ENCODE measurements at regions not wholly inside any gene's neighbourhood (a gene's known extent, or its start where the extent isn't known, plus 50 kb on each side); places are given as distances from the start of the nearest gene placed in this dataset.
"Not testable (repeated sequence)": the region's sequence is repeated elsewhere in the genome, so short reads cannot be mapped to it uniquely, and the experiment has no call there.

DNA sequence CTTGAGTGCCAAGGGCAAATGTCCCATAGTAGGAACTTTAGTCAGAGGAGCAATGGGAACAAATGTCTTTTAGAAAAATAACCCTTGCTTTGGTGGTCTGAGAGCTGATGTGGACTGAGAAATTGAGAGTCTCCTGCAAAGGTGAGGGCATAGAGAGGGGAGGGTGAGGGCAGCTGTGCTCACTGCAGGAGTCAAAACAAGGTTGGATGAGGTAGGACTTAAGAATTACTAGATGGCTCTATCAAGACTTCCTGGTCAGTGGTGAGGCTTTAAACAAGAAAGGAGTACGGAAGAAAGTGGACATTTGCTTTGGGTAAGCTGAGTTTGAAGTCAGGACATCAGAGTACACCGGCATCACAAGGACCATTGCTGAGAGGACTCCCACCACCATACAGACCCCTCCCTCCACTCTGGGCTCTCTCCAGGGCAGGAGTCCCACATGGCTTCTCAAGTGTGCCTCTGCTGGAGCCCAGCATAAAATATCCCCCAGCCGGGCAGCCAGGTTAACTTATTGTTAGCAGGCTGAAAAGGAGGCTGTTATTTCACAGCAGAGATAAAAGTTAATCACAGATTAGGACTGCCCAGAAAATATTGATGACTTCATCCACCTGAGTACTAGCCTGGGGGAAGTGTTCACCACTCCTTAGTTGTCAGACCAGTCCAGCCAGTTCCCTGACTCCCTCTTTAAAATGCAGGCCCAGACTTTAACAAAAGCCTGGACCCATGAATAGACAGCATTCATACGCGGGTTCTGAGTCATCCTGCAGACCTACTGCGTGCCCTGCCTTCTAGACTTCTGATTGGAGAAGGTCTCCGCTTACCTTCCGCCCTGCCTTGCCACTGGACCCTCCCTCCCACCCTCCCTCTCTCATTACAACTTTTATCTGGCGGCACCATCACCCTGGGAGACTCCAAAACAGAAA lies 167.2 kb downstream of the BCL2L11 start:
- not testable (repeated sequence) for DNase-seq (ENCODE audit: low spot score)

DNA sequence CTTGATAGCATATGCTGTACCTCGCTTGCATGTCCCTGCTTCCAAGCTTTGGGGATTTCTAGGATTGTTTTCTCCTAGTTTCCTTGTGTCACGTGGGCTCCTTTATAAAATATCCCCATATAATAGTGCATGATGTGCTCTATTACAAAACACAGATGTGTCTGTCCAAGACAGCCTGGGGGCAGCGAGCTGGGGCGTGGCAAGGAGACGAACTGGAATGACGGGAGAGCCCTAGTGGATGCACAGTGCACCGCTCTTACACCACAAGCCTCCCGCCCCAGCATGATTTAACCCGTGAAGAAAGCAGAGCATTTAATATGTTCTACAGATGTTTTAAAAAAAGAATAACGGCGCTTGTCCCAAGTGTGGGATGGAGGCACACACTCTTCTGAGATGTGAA lies 169.7 kb downstream of the BCL2L11 start:
- DNase-seq (ENCODE audit: low spot score), result not testable (repeated sequence)

DNA sequence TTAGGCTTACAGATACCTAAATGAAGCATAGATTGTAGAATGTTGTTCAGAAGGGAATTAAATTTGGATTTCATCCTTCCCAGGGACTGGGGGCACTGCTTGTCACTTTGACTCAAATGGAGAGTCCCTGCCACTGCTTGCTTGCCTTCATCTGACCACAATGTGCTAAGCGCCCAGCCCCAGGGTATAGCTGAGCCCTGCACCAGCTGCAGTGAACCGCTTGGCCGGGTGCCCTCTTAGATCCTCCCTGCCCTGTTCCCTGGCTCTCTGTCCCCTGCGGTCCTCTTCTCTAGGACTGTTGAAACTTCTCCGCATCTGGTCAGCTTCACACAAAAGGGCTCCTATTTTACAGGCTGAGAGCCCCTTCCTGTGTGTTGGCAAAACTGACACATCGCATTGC lies 170.9 kb downstream of the BCL2L11 start:
- not testable (repeated sequence) for DNase-seq (ENCODE audit: low spot score)

DNA sequence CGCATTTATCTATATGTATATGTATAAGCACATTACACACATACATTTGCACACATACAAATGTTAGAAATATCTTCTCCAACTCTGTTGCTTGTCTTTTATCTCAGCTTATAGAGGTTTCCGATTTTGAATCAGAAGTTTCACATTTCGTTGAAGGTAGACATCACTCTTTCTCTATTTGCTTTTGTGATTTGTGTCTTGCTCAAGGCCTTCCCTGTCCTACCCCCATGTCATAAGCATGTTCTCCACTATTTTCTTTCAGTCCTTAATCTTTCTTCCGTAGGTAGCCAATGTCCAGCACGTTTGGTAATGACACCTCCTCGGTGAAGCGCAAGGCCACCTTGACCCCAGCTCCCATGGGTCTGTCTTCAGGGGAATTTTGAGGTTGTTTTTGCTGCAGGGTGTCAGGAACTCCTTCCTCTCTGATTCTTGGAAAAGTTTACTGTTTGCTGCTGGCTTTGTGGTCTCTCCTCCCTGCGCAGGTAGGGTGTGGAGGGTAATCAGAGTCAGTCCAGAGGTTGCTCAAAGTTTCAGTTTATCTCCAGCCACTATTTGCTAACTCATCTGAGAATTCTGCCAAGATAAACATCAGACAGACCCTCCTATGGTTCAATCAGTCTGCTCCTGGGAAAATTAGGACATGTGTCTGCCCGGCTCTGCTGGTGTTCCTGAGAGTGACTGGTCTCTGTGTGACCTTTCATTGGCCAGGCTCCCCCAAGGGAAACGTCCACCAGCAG lies 171.7 kb downstream of the BCL2L11 start:
- DNase-seq (ENCODE audit: low spot score), result not testable (repeated sequence)

DNA sequence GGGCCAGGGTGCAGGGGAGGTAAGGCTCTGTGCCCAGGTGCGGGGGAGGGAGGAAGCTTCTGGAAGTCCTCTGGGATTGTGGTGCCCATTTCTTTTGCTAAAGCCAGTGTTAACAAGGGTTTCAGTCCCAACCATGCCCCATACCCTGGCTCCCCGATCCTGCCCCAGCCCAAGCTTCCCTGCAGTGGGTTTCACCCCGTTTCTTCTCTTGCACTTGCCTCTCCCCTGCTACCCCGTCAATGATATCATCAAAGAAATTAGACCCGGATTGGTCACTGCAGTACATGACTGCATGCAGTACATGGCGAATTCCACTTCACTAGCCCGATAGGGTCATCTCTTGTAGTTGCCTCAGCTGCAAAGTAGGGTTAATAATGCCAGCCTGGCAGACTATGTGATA lies 174.0 kb downstream of the BCL2L11 start:
- DNase-seq (ENCODE audit: low spot score), result not testable (repeated sequence)

DNA sequence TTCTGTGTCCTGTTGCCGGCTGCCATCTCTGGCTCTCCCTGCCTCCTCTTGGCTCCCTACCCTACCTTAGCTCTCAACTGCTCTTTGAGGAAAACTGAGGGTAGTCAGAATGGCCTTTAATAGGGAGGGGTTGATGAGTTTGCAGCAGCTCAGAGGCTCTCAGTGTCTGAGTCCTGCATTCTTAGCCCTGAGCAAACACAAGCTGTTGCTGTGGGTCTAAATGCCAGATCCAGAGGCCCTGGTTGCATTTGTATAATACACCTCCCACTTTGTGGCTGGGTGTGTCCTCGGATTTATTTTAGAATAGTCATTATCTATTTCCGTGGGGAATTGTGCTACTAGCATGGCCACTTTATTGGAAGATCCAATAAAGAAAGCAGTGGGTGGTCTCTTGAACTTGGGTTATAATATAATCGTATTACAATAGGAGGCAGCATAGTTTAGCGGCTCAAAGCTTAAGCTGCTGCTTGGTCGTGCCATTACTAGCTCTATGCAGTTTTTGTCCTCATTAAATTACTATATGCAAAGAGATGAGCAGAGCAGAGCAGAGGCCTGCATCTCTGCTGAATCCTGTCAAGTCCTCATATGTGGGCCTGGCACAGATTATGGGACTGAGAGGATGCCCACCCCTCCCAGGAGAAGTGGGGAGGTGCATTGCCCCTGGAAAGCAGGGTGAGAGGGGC lies 175.5 kb downstream of the BCL2L11 start:
- DNase-seq (ENCODE audit: low spot score), result not testable (repeated sequence)

DNA sequence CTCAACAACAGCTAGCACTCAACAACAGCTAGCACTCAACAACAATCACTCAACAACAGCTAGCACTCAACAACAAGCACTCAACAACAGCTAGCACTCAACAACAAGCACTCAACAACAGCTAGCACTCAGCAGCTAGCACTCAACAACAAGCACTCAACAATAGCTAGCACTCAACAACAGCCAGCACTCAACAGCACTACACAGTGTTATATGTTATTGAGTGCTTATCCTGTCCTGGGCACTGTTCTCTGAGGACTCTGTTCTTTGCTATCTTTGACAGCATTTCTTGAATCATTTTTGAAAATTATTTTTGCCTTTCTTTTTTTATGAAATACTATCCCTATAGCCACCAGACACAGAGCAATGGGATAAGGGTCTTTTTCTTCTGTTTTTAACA lies 176.4 kb downstream of the BCL2L11 start:
- DNase-seq (ENCODE audit: low spot score), result not testable (repeated sequence)

DNA sequence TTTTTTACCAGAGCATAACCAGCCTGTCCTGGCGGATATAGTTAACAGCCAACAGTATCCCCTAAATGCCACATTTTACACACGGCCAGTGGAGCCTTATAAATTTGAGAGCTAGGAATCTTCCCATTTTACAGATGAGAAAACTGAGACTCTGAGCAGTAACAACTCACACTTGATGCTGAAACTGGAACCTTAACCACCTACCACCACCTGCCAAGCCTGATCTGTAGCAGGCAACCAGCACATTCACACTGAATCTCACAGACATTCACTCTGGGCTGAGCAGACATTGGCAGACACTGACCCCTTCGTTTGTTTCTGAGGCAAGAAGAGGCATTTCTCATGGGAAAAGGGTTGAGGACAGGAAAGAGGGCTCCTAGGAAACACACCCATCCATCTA lies 178.2 kb downstream of the BCL2L11 start:
- not testable (repeated sequence) for DNase-seq (ENCODE audit: low spot score)

DNA sequence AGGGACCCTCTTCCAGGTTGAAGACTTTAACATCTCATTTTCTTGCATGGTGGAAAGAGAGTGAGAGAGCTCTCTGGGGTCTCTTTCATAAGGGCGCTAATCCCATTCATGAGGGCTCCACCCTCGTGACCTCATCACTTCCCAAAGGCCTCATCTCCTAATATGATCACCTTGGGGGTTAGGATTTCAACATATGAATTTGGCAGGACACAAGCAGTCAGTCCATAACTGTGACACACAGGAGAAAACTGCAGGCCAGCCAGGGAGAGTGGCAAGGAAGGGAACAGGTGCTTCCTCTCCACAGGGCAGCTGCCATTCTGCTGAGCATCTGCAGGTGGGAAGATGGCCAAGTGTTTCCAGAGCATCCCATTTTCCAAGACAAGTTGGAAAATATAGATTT lies 178.9 kb downstream of the BCL2L11 start:
- DNase-seq (ENCODE audit: low spot score), result not testable (repeated sequence)

DNA sequence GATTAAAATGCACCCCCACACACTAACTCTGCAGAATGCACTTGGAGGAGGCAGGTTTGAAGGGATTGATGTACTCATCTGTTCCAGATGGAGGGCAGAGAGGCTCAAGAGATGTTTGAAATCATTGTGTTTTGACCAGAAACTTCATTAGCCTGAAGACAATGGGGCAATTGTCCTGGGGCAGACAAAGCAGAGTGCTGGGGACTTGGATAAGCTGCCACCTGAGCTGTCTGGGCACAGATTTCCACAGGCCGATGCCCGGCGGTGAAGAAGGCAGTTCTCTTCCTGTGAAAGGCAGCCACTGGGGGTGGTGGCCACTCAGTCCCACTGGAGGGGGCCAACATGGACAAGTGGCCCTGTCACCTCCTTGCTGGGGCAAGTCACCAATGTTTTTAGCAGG lies 181.0 kb downstream of the BCL2L11 start:
- DNase-seq (ENCODE audit: low spot score), result not testable (repeated sequence)

DNA sequence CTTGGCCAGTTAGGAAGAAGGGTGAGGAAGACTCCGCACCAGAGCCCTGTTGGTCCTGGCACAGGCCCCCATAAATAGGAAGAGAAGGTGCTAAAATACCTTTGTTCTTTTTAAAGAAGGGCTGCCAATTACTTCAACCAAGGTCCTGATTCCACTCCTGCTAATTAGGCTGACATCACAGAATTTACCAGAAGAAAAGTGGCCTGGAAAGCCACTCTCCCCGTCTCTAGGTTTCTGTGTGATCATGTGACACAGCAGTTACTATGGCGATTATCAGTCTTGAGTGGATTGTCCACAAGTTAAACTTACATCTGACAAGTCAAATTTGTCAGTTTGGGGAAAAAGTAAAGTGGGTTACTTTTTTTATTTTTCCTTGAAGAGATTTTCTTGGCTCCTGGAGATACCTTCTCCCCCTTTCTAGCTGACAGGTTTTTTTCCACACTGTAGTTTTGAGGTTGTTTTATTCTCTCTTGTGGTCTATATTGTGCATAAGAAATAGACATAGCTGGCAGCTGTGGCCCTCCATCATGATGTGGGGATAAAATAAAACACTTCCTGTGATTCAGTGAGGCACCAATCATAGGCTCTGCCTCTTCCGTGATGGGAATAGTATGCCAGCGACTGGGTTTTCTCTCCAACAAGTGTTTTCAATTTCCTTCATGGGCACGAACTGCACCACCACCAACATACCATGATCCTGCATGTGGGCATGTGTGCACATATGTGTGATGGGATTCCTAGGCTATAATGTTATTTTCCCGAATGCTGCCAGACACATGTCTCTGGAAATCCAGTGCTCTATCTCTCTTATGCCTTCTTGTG lies 181.9 kb downstream of the BCL2L11 start:
- not testable (repeated sequence) for DNase-seq (ENCODE audit: low spot score)

DNA sequence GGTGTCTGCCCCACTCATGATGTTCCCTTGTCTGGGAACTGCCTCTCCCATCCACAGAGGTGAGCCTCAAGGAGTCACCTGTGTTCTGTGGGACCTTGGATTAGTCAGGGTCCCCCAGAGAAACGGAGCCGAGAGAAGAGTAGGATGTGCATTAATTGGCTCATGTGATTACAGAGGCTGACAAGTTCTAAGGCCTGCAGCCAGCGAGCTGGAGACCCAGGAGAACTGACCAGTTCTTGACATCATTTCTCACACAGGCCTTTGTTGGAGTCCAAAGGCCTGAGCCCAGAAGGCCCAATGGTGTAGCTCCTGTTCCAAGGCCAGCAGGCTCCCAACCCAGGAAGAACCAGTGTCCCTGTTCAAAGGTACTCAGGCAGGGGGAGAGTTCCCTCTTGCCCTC lies 186.6 kb downstream of the BCL2L11 start:
- DNase-seq (ENCODE audit: low spot score), result not testable (repeated sequence)

DNA sequence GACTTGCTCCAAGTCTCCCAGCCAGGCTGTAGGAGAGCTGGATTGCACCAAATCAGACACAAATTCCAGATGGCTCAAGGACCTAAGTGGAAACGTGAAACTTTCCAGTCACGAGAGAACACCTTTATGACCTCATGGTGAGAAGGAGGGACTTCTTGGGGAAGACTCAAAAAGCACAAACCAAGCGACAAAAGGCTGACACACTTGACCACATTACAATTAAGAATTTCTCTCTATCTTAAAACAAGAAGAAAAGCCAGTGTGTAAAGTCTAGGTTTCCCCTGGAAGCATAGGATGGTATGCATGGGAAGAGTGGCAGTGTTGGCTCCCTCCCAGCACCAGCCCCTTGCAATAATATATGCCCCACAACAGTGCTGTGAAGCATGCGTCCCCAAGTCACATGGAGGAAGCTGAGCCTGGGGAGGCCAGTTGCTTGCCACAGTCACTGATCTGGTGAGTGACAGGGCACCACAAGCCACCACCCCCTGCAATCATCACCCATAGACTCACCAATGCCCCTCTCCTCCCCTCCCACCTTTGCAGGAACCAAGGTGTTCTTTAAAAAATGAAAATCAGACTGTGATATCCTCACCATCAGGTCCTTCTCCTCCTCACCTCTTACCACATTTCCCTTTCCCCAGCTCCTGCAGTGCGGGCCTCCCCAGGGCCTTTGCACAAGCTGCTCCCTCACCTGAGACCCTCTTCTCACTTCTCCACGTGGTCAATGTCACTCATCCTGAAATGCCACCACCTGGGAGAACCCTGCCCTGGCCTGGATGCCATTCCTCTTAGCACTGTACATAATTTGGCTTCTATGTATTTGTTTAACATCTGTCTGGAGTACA lies 188.7 kb downstream of the BCL2L11 start:
- not testable (repeated sequence) for DNase-seq (ENCODE audit: low spot score)

DNA sequence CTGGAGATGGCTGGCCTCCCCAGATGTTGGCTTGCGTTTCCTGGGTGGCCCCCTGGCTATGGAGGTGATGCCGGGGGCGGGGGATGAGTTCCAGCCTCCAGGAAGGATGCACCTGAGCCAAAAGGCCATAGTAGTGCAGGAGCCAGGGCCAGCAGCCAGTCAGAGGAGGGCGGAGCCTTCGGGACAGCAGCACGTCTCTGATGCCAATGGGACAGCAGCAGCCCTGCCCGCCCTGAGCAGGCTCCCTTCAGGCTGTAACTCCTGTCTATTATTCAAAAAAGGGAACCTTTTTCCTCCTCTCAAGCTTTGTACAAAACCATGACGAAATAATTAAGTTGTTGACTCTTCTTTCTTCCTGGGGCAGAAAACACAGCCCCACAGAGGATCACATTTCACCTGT lies 189.7 kb downstream of the BCL2L11 start:
- not testable (repeated sequence) for DNase-seq (ENCODE audit: low spot score)

DNA sequence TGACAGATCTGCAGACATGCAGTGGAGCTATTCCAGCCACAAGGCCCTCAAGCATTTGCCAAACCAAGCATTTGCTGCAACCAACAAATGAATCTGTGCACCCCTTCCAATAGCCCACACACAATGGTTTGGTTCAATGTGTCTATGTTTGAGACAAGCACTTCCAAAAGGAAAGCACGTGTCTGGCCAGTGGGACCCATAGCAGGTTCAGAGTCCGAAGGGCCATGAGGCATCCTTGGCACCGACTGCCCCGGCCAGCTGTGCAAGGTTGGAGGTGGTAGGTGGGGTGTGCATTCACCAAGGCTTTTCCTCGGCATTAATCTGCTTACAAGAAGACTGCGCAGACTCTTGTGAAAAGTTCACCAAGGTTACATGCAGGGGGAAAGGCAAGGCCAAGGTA lies 190.9 kb downstream of the BCL2L11 start:
- not testable (repeated sequence) for DNase-seq (ENCODE audit: low spot score)

DNA sequence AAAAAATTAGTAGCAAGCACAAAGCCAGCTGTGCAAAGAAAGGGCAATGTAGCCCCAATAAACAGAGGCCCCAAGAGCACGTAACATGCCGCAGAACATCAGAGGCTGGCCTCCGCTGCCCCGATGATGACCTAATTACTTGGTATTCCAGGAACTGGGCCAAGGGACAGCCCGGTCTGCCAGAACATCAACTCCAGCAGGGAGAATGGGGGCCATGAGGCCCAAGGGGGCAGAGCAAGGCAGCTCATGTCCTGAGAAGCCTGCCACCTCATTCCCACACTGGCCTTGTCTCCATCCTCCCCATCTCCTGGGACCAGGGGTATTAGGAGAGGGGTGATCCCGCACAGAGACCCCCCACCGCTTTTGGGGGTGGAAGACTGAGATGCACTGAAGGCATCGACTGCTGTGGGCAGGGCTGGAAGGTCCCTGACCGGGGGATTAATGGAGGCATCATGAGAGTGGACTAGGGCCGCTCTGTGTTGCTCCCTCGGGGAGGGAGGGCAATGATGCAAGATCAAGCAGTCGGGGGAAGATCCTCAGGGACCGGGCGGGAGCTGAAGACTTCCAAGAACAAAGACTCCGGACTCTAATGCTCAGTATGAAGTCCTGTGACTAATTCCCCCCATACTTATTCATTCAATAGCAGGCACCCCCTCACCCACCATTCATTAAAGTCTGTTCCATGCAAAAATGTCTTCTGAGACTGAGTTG lies 192.3 kb downstream of the BCL2L11 start:
- peak; percentile 78 for DNase-seq (ENCODE audit: low spot score)

DNA sequence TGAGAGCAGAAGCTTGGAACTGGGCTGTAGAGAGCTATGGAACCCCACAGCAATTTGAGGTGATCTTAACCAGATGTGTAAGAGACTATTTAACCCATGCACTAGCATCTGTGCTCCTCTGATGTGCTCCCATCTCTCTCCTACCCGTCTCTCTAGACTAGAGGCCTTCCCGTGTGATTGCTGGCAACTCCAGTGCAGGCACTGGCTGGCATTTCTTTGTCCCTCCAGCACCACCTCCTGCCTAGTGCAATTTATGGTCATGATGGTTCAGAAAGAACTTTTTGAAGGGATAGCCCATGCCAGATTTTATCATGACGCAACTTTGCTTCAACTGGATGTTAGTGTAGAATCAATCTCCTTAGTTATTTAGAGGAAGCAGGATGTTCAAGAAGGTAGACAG lies 193.0 kb downstream of the BCL2L11 start:
- DNase-seq (ENCODE audit: low spot score), result not testable (repeated sequence)

DNA sequence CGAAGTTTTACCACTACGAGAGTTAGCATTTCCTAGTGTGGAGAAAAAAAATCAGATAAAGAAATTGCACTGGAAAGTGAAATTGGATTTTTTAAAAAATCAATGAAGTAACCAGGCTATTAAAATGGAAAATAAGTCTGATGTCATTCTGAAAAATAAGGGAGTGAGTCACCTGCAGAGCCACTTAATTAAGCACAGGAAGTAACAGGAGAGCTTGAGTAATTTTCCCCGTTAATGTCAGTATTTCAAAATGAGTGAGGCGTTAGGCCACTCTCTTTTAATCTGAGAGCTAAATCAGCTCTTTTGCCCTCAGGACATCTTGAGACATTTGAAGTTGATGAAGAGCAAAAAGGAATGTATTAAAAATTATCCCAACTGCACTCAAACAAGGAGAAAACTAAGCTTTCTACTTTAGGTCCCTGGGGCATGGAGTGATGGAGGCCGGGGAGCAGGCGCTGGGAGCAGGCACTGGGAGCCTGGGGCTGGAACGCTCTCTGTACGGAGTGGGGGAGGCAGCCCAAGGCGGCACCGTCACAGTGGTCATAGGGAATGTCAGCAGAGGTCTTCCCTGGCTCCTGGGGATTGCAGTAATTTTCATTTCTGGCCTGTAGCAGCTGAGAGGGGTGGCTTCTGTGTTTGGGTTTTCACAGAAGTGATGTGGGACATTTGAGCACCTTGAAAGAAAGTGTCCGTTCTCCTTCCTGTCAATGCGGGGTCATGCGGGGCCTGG lies 194.6 kb downstream of the BCL2L11 start:
- DNase-seq (ENCODE audit: low spot score), result peak; percentile 17

DNA sequence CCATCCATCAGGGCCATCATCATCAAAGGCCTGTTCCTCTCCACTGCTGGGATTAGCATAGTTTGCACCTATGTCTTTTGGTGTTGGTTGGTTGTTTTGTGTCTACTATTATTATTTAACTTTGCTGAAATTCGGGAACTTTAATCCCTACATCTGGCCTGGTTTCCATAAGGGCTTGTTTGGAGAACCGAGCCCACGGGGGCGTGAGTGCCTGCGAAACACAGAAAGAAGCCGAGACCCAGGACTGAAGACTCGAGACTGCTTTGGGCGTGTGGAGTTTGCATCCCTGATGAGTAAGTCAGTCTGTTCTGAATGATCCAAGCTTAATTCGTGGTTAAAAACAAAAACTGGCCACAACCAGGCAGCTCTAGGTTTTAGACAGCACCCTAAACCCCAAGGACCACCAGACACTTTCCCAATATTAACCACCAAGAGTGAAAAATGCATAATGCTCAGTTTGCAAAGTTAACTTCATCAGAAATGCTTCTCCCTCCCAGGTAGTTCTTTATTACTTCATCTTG lies 195.6 kb downstream of the BCL2L11 start:
- DNase-seq (ENCODE audit: low spot score), result not testable (repeated sequence)
